H1 (cell line): ENCODE measurements at regions not wholly inside any gene's neighbourhood (a gene's known extent, or its start where the extent isn't known, plus 50 kb on each side); places are given as distances from the start of the nearest gene placed in this dataset.

ENCODE experiments used
- CTCF ChIA-PET: fragments of 300-600 bp; sonication (Branson Sonifier 250); formaldehyde crosslinking; loops from one replicate; lab custom pipeline; 2021; ENCODE audit not compliant: partially characterized antibody; lab: Charles Lee
- POLR2A ChIA-PET: fragments of 300-600 bp; sonication (Branson Sonifier 250); formaldehyde crosslinking; loops from one replicate; lab custom pipeline; 2021; ENCODE audit warnings: inconsistent platforms; ENCODE audit not compliant: partially characterized antibody; lab: Charles Lee
- DNase-seq, 2 experiments: peaks; one replicate each; pipeline versions ENCODE4 v3.0.0 to v3.0.0-alpha.2; 2010 to 2022; ENCODE audit warnings: low spot score in 2 of 2, low read depth in 1 of 2, mixed read lengths in 1 of 2
- FAIRE-seq: peaks from 2 replicates; lab custom pipeline; 2011; peaks lifted over from hg19 to GRCh38; lab: Jason Lieb, UNC
- H2AFZ ChIP-seq: 2 replicates; pipeline ENCODE4 v1.8.1; 2012; ENCODE audit warnings: low read length, inconsistent platforms
- H2AK5ac ChIP-seq: 2 replicates; pipeline ENCODE4 v1.6.1; 2013; ENCODE audit warnings: low read depth, low read length
- H2BK120ac ChIP-seq: replicated peaks from 2 replicates; pipeline ENCODE3; 2013; ENCODE audit warnings: low read depth, low read length, inconsistent platforms
- H2BK12ac ChIP-seq: 2 replicates; pipeline ENCODE4 v1.6.1; 2013; ENCODE audit warnings: low read depth, low read length
- H2BK15ac ChIP-seq: 2 replicates; pipeline ENCODE4 v1.6.1; 2013; ENCODE audit warnings: low read length
- H2BK20ac ChIP-seq: 2 replicates; pipeline ENCODE4 v1.6.1; 2013; ENCODE audit warnings: low read length
- H2BK5ac ChIP-seq: 2 replicates; pipeline ENCODE4 v1.6.1; 2013; ENCODE audit warnings: low read depth, low read length
- H3K14ac ChIP-seq: 2 replicates; pipeline ENCODE4 v1.6.1; 2013; ENCODE audit warnings: inconsistent platforms; ENCODE audit not compliant: insufficient read length
- H3K18ac ChIP-seq: 2 replicates; pipeline ENCODE4 v1.6.1; 2013; ENCODE audit warnings: low read length; ENCODE audit errors: extremely low read depth
- H3K23ac ChIP-seq: 2 replicates; pipeline ENCODE4 v1.6.1; 2013; ENCODE audit warnings: inconsistent platforms; ENCODE audit not compliant: insufficient read length
- H3K23me2 ChIP-seq: 2 replicates; pipeline ENCODE4 v1.6.1; 2013; ENCODE audit warnings: low read depth, low read length
- H3K27ac ChIP-seq: 2 replicates; pipeline ENCODE4 v1.6.1; 2011; ENCODE audit warnings: low read depth, low read length, inconsistent platforms
- H3K27me3 ChIP-seq, 4 experiments: replicated peaks in 1 of 4; 1 replicate in 1 of 4; 2 replicates in 3 of 4; pipeline versions ENCODE4 v1.6.1 to v1.8.1; 2011 to 2013; ENCODE audit warnings: low read length in 3 of 4, mild to moderate bottlenecking in 3 of 4, inconsistent platforms in 2 of 4, mixed read lengths in 2 of 4, moderate library complexity in 1 of 4; ENCODE audit not compliant: control insufficient read depth in 3 of 4, insufficient read depth in 3 of 4; ENCODE audit errors: extremely low read depth in 1 of 4
- H3K36me3 ChIP-seq, 4 experiments: 2 replicates each; pipeline versions ENCODE4 v1.6.1 to v1.8.1; 2011 to 2013; ENCODE audit warnings: mild to moderate bottlenecking in 4 of 4, low read length in 3 of 4, moderate library complexity in 2 of 4, control low read depth in 1 of 4, inconsistent platforms in 1 of 4; ENCODE audit not compliant: insufficient read depth in 4 of 4, control insufficient read depth in 2 of 4
- H3K4ac ChIP-seq: replicated peaks from 2 replicates; pipeline ENCODE3; 2013; ENCODE audit warnings: low read length, low read depth, mixed read lengths, inconsistent platforms; ENCODE audit not compliant: insufficient read length
- H3K4me1 ChIP-seq, 4 experiments: replicated peaks in 1 of 4; 1 replicate in 1 of 4; 2 replicates in 3 of 4; pipeline versions ENCODE4 v1.6.1 to v1.8.1; 2011 to 2013; ENCODE audit warnings: low read length in 3 of 4, inconsistent platforms in 2 of 4, mixed read lengths in 1 of 4; ENCODE audit not compliant: insufficient read depth in 4 of 4, control insufficient read depth in 3 of 4
- H3K4me2 ChIP-seq, 2 experiments: 2 replicates each; pipeline versions ENCODE4 v1.6.1 to v1.8.1; 2011 to 2013; ENCODE audit warnings: low read depth in 2 of 2, low read length in 2 of 2, control low read depth in 1 of 2, inconsistent platforms in 1 of 2, mild to moderate bottlenecking in 1 of 2; ENCODE audit not compliant: insufficient read depth in 1 of 2
- H3K4me3 ChIP-seq, 4 experiments: fragments of 200-600, 300-600 bp in 1 of 4; sonication (generic), shearing (Covaris generic), sonication (Bioruptor Twin) in 1 of 4; 2 replicates each; pipeline versions ENCODE4 v1.5.1 to v1.8.1; 2011 to 2016; ENCODE audit warnings: low read length in 4 of 4, low read depth in 3 of 4, control low read depth in 2 of 4, inconsistent platforms in 2 of 4, mild to moderate bottlenecking in 2 of 4, mixed read lengths in 1 of 4, moderate library complexity in 1 of 4; ENCODE audit not compliant: insufficient read depth in 2 of 4; ENCODE audit errors: extremely low read depth in 1 of 4
- H3K56ac ChIP-seq: replicated peaks from 2 replicates; pipeline ENCODE3; 2013; ENCODE audit warnings: low read depth, mild to moderate bottlenecking, mixed read lengths, low read length, inconsistent platforms; ENCODE audit not compliant: insufficient read length
- H3K79me1 ChIP-seq: 2 replicates; pipeline ENCODE4 v1.6.1; 2013; ENCODE audit warnings: low read depth, low read length, control low read depth
- H3K79me2 ChIP-seq, 2 experiments: 2 replicates each; pipeline versions ENCODE4 v1.6.1 to v1.8.1; 2012 to 2013; ENCODE audit warnings: low read length in 2 of 2, mild to moderate bottlenecking in 2 of 2, inconsistent platforms in 1 of 2; ENCODE audit not compliant: insufficient read depth in 2 of 2, control insufficient read depth in 1 of 2
- H3K9ac ChIP-seq, 4 experiments: replicated peaks in 1 of 4; 1 replicate in 1 of 4; 2 replicates in 3 of 4; pipeline versions ENCODE4 v1.6.1 to v1.8.1; 2011 to 2013; ENCODE audit warnings: low read depth in 3 of 4, low read length in 3 of 4, control low read depth in 2 of 4, mild to moderate bottlenecking in 2 of 4, moderate library complexity in 2 of 4, inconsistent platforms in 1 of 4; ENCODE audit errors: extremely low read depth in 1 of 4
- H3K9me3 ChIP-seq, 2 experiments: 2 replicates each; pipeline versions ENCODE4 v1.6.1 to v1.8.1; 2012 to 2013; ENCODE audit warnings: mild to moderate bottlenecking in 2 of 2, moderate library complexity in 2 of 2, control low read depth in 1 of 2, inconsistent platforms in 1 of 2, low read depth in 1 of 2, low read length in 1 of 2, mixed read lengths in 1 of 2; ENCODE audit not compliant: insufficient read depth in 2 of 2
- H4K20me1 ChIP-seq, 2 experiments: replicated peaks in 1 of 2; 2 replicates each; pipeline versions ENCODE3 to v1.8.1; 2011 to 2013; ENCODE audit warnings: inconsistent platforms in 2 of 2, low read length in 2 of 2, mild to moderate bottlenecking in 1 of 2; ENCODE audit not compliant: insufficient read depth in 2 of 2, control insufficient read depth in 1 of 2
- H4K5ac ChIP-seq: 2 replicates; pipeline ENCODE4 v1.6.1; 2013; ENCODE audit warnings: low read length, low read depth, mixed read lengths, inconsistent platforms; ENCODE audit not compliant: insufficient read length
- H4K8ac ChIP-seq: 2 replicates; pipeline ENCODE4 v1.8.0; 2013; ENCODE audit warnings: mild to moderate bottlenecking, moderate library complexity, low read length, inconsistent platforms; ENCODE audit not compliant: insufficient read depth; ENCODE audit errors: extremely low read depth
- H4K91ac ChIP-seq: replicated peaks from 2 replicates; pipeline ENCODE3; 2013; ENCODE audit warnings: low read length, mixed read lengths, inconsistent platforms; ENCODE audit not compliant: insufficient read length
- ATF2 ChIP-seq: IDR thresholded peaks from 2 replicates; pipeline ENCODE4 v1.6.1; 2012; ENCODE audit warnings: low read length, inconsistent platforms
- BACH1 ChIP-seq: IDR thresholded peaks from 2 replicates; pipeline ENCODE4 v1.6.1; 2012; ENCODE audit warnings: low read length, improper control_type of control experiment
- CBX8 ChIP-seq: fragments of 300-800, 300-1000 bp; sonication (generic); IDR thresholded peaks from 2 replicates; pipeline ENCODE4 v1.7.1; 2016; ENCODE audit warnings: low read depth, low read length, borderline replicate concordance
- CHD2 ChIP-seq: IDR thresholded peaks from 2 replicates; pipeline ENCODE4 v1.6.1; 2012; ENCODE audit warnings: low read length, improper control_type of control experiment
- CREB1 ChIP-seq: IDR thresholded peaks from 2 replicates; pipeline ENCODE4 v1.6.1; 2012; ENCODE audit warnings: inconsistent platforms
- EGR1 ChIP-seq: IDR thresholded peaks from 2 replicates; pipeline ENCODE4 v1.6.1; 2011; ENCODE audit warnings: low read depth, low read length, borderline replicate concordance
- MAX ChIP-seq: IDR thresholded peaks from 2 replicates; pipeline ENCODE4 v1.6.1; 2012; ENCODE audit warnings: inconsistent platforms
- RBBP5 ChIP-seq: IDR thresholded peaks from 2 replicates; pipeline ENCODE4 v1.7.1; 2012; ENCODE audit warnings: low read depth, mild to moderate bottlenecking, inconsistent platforms, low read length, moderate library complexity, borderline replicate concordance
- SIX5 ChIP-seq: IDR thresholded peaks from 2 replicates; pipeline ENCODE4 v1.6.1; 2011; ENCODE audit warnings: mild to moderate bottlenecking, low read depth, low read length
- SP4 ChIP-seq: IDR thresholded peaks from 2 replicates; pipeline ENCODE4 v1.6.1; 2012; ENCODE audit warnings: low read length, inconsistent platforms
- TAF7 ChIP-seq: optimal IDR thresholded peaks from 2 replicates; pipeline ENCODE3; 2011; ENCODE audit warnings: low read depth, mild to moderate bottlenecking, inconsistent platforms, low read length, moderate library complexity, borderline replicate concordance
- WGBS, 2 experiments: shearing (Covaris generic) in 1 of 2; methylation state at CpG; one replicate each; pipeline versions ENCODE4 v1.1.6 to v1.1.7; 2013 to 2015; ENCODE audit warnings: low lambda C conversion rate in 2 of 2, mixed read lengths in 2 of 2, inconsistent platforms in 1 of 2, low coverage in 1 of 2, missing lambda C conversion rate in 1 of 2; ENCODE audit not compliant: insufficient replicate concordance in 2 of 2, insufficient coverage in 1 of 2, insufficient read length in 1 of 2; ENCODE audit errors: extremely low coverage in 1 of 2, missing lambda C conversion rate in 1 of 2; 5-methylcytosine and 5-hydroxymethylcytosine counted together

- Histone ChIP-seq H3K4ac (no peak overlapping the region), H2BK20ac (no peak overlapping the region), H3K79me2 (no peaks in the 10 kb centered on the region), H2AK5ac (no peak overlapping the region), H2BK120ac (no peak overlapping the region), H3K4me2 (no peak overlapping the region), H3K36me3 (no peaks in the 10 kb centered on the region), H4K8ac (peak overlapping the region; percentile 68; the same call in 1 of the 2 replicates), H3K27ac (no peak overlapping the region), H3K56ac (no peak overlapping the region), H3K14ac (no peak overlapping the region), H3K79me1 (no peaks in the 10 kb centered on the region), H2BK12ac (no peak overlapping the region), H2BK5ac (no peak overlapping the region), H2BK15ac (no peak overlapping the region), H4K20me1 (peaks cover 0 to 7% of the 10 kb centered on the region in 2 experiments), H3K9ac (no peak overlapping the region), H3K18ac (no peak overlapping the region), H4K5ac (no peak overlapping the region), H4K91ac (no peak overlapping the region), H3K23ac (no peak overlapping the region), H3K23me2 (peaks cover 10% of the 10 kb centered on the region; the same call in 1 of the 2 replicates), H3K4me3 (no peak overlapping the region), H3K9me3 (peaks cover 0 to 8% of the 10 kb centered on the region in 2 experiments; a peak in 2 of 4 replicates), H3K27me3 (no peaks in the 10 kb centered on the region; a peak in 1 of 7 replicates), H3K4me1 (peaks cover 0 to 5% (median 0%) of the 10 kb centered on the region in 4 experiments; a peak in 3 of 7 replicates), H2AFZ (no peak overlapping the region)
- DNase-seq = no peak
- FAIRE-seq = no peak
- ChIA-PET POLR2A (interaction anchor here (0.8 to 1.0 kb wide), 2 partner anchors 10 to 16 kb away, joined by 3 to 4 read pairs; no protein-coding TSS in a partner anchor), CTCF (interaction anchor here (0.8 to 1.0 kb wide), 2 partner anchors 41 to 163 kb away, joined by 3 to 4 read pairs; no protein-coding TSS in a partner anchor)
- 95% methylated on average over 19 of the region's 24 CpGs; no CpG with 5 or more reads in 1 of the 2 experiments for WGBS, 2 experiments
- TF ChIP-seq ATF2 (no peak), CHD2 (no peak), CREB1 (no peak), RBBP5 (no peak), MAX (no peak), CBX8 (no peak), SP4 (no peak), EGR1 (no peak), BACH1 (no peak), SIX5 (no peak), TAF7 (no peak)
Measured at GRCh38 chr4:1466034-1466862, 60.0 kb upstream of the NKX1-1 start.
